PC-9 (cell line): ENCODE measurements at regions not wholly inside any gene's neighbourhood (a gene's known extent, or its start where the extent isn't known, plus 50 kb on each side); places are given as distances from the start of the nearest gene placed in this dataset.

Source experiments
- BruUV-seq: library from RNA; stranded (reverse); fragments of 400-500 nt; replicated peaks from 2 replicates; lab custom pipeline; 2021; lab: Mats Ljungman, UMichigan
- CTCF ChIA-PET: fragments of 300-600 bp; sonication (Branson Sonifier 250); formaldehyde crosslinking; loops from one replicate; lab custom pipeline; 2022; ENCODE audit warnings: antibody characterized with exemption; lab: Charles Lee
- POLR2A ChIA-PET: fragments of 300-600 bp; sonication (Branson Sonifier 250); formaldehyde crosslinking; loops from one replicate; lab custom pipeline; 2022; ENCODE audit warnings: antibody characterized with exemption; ENCODE audit not compliant: unreplicated experiment; lab: Charles Lee
- DNase-seq, 2 experiments: peaks; one replicate each; pipeline versions ENCODE4 v3.0.0 to v3.0.0-alpha.2; 2015 to 2022; ENCODE audit warnings: mixed read lengths in 1 of 2
- H2AFZ ChIP-seq: fragments of 200-600 bp; sonication (generic); 2 replicates; pipeline ENCODE4 v1.8.1; 2017; ENCODE audit warnings: antibody characterized with exemption
- H3F3A ChIP-seq: fragments of 200-600 bp; sonication (generic); 2 replicates; pipeline ENCODE4 v1.8.1; 2017; ENCODE audit warnings: antibody characterized with exemption, mild to moderate bottlenecking, low read depth; ENCODE audit not compliant: insufficient read depth
- H3K27ac ChIP-seq: fragments of 200-600 bp; sonication (generic); 2 replicates; pipeline ENCODE4 v1.6.1; 2016; ENCODE audit warnings: mixed run types
- H3K27me3 ChIP-seq: fragments of 200-600 bp; sonication (generic); 2 replicates; pipeline ENCODE4 v1.6.1; 2016; ENCODE audit warnings: low read depth, mixed run types; ENCODE audit not compliant: insufficient read depth
- H3K36me3 ChIP-seq: fragments of 200-600 bp; sonication (generic); 2 replicates; pipeline ENCODE4 v1.6.1; 2016; ENCODE audit warnings: low read depth, mixed run types
- H3K4me1 ChIP-seq: fragments of 200-600 bp; sonication (generic); replicated peaks from 2 replicates; pipeline ENCODE4 v1.6.1; 2016; ENCODE audit warnings: mixed run types; ENCODE audit not compliant: insufficient read depth
- H3K4me2 ChIP-seq: fragments of 200-600 bp; sonication (generic); 2 replicates; pipeline ENCODE4 v1.6.1; 2017; ENCODE audit warnings: mixed run types
- H3K4me3 ChIP-seq: fragments of 200-600 bp; sonication (generic); 2 replicates; pipeline ENCODE4 v1.6.1; 2016; ENCODE audit warnings: mixed run types
- H3K79me2 ChIP-seq: fragments of 200-600 bp; sonication (generic); 2 replicates; pipeline ENCODE4 v1.6.1; 2017; ENCODE audit warnings: low read depth, mixed run types
- H3K9me2 ChIP-seq: fragments of 200-600 bp; sonication (generic); 2 replicates; pipeline ENCODE4 v1.8.1; 2017; ENCODE audit warnings: mild to moderate bottlenecking; ENCODE audit not compliant: insufficient read depth
- H3K9me3 ChIP-seq: fragments of 200-600 bp; sonication (generic); 2 replicates; pipeline ENCODE4 v1.8.1; 2016; ENCODE audit warnings: low read depth; ENCODE audit not compliant: insufficient read depth
- H4K20me1 ChIP-seq: fragments of 200-600 bp; sonication (generic); 2 replicates; pipeline ENCODE4 v1.8.1; 2017; ENCODE audit not compliant: insufficient read depth
- CTCF ChIP-seq: fragments of 200-600 bp; sonication (generic); conservative IDR thresholded peaks from 2 replicates; pipeline ENCODE4 v1.6.1; 2017; ENCODE audit warnings: mixed run types, antibody characterized with exemption, mild to moderate bottlenecking, moderate library complexity
- EZH2 ChIP-seq: fragments of 200-600 bp; sonication (generic); IDR thresholded peaks from 2 replicates; pipeline ENCODE4 v1.8.0; 2017; ENCODE audit warnings: antibody characterized with exemption, low read depth
- intact Hi-C: fragments of 100-400 bp; cut with micrococcal nuclease; formaldehyde crosslinking; loops from one replicate; pipeline ENCODE4 v1.10.0; 2022; ENCODE audit not compliant: unreplicated experiment

- intact Hi-C loops = no loop called here
- Histone ChIP-seq H3K4me3 (no peak overlapping the region), H3F3A (no peaks in the 10 kb centered on the region), H3K27ac (no peak overlapping the region), H3K36me3 (no peaks in the 10 kb centered on the region), H2AFZ (no peak overlapping the region), H3K4me2 (no peak overlapping the region), H4K20me1 (no peaks in the 10 kb centered on the region), H3K27me3 (peaks cover 73% of the 10 kb centered on the region), H3K9me2 (no peaks in the 10 kb centered on the region), H3K9me3 (no peaks in the 10 kb centered on the region), H3K4me1 (no peaks in the 10 kb centered on the region), H3K79me2 (no peaks in the 10 kb centered on the region)
- TF ChIP-seq EZH2 (no peak), CTCF (no peak)
- no TSS peak for BruUV-seq
- ChIA-PET CTCF (no interaction called here), POLR2A (no interaction called here)
- DNase-seq = no peak
Measured at GRCh38 chr2:118791483-118791882, 56.0 kb downstream of the EN1 start.

- ChIA-PET POLR2A (no interaction called here), CTCF (no interaction called here)
- BruUV-seq = no TSS peak
Measured at GRCh38 chr2:118786746-118787145, 60.7 kb downstream of the EN1 start.

GRCh38 chr2:118784860-118785259 lies 62.6 kb downstream of the EN1 start:
- Histone ChIP-seq H3K27ac (no peak overlapping the region), H3K4me2 (no peak overlapping the region), H3F3A (no peaks in the 10 kb centered on the region), H3K27me3 (peaks cover 45% of the 10 kb centered on the region), H4K20me1 (no peaks in the 10 kb centered on the region), H3K9me3 (no peaks in the 10 kb centered on the region), H3K9me2 (no peaks in the 10 kb centered on the region), H3K4me1 (no peaks in the 10 kb centered on the region), H3K4me3 (no peak overlapping the region), H2AFZ (no peak overlapping the region), H3K36me3 (no peaks in the 10 kb centered on the region), H3K79me2 (no peaks in the 10 kb centered on the region)
- DNase-seq = no peak
- ChIA-PET CTCF (no interaction called here), POLR2A (no interaction called here)
- no TSS peak for BruUV-seq
- TF ChIP-seq EZH2 (no peak), CTCF (no peak)
- intact Hi-C loops = no loop called here

More at GRCh38 chr2:118786746-118787145, 60.7 kb downstream of the EN1 start:
- DNase-seq = no peak
- Histone ChIP-seq H3K27ac (no peak overlapping the region), H3K9me2 (no peaks in the 10 kb centered on the region), H3K9me3 (no peaks in the 10 kb centered on the region), H3K4me2 (no peak overlapping the region), H4K20me1 (no peaks in the 10 kb centered on the region), H3K4me1 (no peaks in the 10 kb centered on the region), H3F3A (no peaks in the 10 kb centered on the region), H3K36me3 (no peaks in the 10 kb centered on the region), H2AFZ (no peak overlapping the region), H3K27me3 (peaks cover 56% of the 10 kb centered on the region), H3K4me3 (no peak overlapping the region), H3K79me2 (no peaks in the 10 kb centered on the region)
- intact Hi-C loops = no loop called here
- TF ChIP-seq CTCF (no peak), EZH2 (no peak)
